22Rv1 (cell line): ENCODE measurements at regions not wholly inside any gene's neighbourhood (a gene's known extent, or its start where the extent isn't known, plus 50 kb on each side); places are given as distances from the start of the nearest gene placed in this dataset.

ENCODE experiments used
- H3K27ac ChIP-seq: fragments of 450-650 bp; 2 replicates; pipeline ENCODE4 v1.5.1; 2017
- CTCF ChIP-seq: fragments of 450-650 bp; IDR thresholded peaks from 2 replicates; pipeline ENCODE4 v1.5.1; 2017; ENCODE audit warnings: mild to moderate bottlenecking
- ZFX ChIP-seq: fragments of 450-650 bp; IDR thresholded peaks from 2 replicates; pipeline ENCODE4 v1.6.1; 2017; ENCODE audit warnings: antibody characterized with exemption, borderline replicate concordance

- H3K27ac ChIP-seq, result no peak overlapping the region
- TF ChIP-seq CTCF (no peak), ZFX (no peak)
Observed at GRCh38 chr10:44792119-44792775, 118.9 kb upstream of the TMEM72 start.

GRCh38 chr10:44799966-44800365, 111.2 kb upstream of the TMEM72 start:
- TF ChIP-seq ZFX (no peak), CTCF (no peak)
- H3K27ac ChIP-seq, result no peak overlapping the region

- H3K27ac ChIP-seq, result no peak overlapping the region
- TF ChIP-seq ZFX, result no peak
- TF ChIP-seq CTCF, result no peak
Observed at GRCh38 chr10:44801383-44802327, 109.5 kb upstream of the TMEM72 start.

GRCh38 chr10:44803862-44804261, 107.3 kb upstream of the TMEM72 start:
- H3K27ac ChIP-seq, result no peak overlapping the region
- TF ChIP-seq ZFX (no peak), CTCF (no peak)

- H3K27ac ChIP-seq, result no peak overlapping the region
- no peak for TF ChIP-seq CTCF
- no peak for TF ChIP-seq ZFX
Observed at GRCh38 chr10:44804661-44805060, 106.5 kb upstream of the TMEM72 start.

- no peak overlapping the region for H3K27ac ChIP-seq
- no peak for TF ChIP-seq ZFX
- TF ChIP-seq CTCF, result no peak
Observed at GRCh38 chr10:44805466-44806210, 105.5 kb upstream of the TMEM72 start.
